ENCODE measurements at regions not wholly inside any gene's neighbourhood (a gene's known extent, or its start where the extent isn't known, plus 50 kb on each side); places are given as distances from the start of the nearest gene placed in this dataset.

DNA sequence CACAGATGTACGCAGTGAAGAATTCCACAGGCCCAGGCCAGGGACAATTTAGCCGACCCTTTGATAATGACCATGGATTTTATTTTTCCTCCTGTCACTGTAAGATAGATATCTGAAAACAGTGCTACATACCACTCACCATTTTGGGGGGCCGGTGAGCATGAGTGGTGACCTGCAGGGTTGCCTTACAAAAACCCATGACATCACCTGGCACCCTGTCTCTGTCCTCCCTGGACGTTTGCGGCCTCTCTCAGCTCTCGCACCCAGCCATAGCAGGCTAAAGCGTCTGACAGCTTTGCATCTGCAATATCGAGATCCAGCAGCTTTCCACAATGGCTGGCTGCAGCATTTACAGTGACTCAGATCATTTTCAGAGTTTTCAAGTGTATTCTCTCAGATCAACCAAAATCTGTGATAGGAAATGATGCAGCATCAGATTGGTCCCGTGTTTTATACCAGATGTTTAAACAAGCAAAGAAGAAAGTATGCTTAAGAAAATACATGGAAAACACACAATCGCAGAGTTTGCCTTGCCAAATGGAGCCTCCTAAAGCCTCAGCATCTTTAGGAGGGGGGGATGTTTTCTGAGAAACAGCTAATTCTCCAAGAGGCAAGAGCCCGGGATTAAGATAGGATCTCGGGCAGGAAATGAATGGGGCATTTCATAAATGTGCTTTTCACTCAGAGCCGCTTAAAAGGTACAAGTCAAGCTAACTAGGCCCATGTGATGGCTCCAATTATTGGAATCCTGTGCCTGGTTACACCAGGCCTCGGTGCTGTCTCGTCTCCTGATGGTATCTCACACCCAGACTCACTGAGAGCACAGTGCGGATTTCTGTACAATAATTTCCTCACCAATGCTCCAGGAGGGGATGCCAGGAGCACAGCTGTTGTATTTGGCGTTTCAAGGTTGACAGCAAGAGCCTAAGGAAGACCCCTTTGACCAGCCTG is 257.3 kb downstream of the XXYLT1 start:
- no peak for DNase-seq (ENCODE audit: low spot score)

DNA sequence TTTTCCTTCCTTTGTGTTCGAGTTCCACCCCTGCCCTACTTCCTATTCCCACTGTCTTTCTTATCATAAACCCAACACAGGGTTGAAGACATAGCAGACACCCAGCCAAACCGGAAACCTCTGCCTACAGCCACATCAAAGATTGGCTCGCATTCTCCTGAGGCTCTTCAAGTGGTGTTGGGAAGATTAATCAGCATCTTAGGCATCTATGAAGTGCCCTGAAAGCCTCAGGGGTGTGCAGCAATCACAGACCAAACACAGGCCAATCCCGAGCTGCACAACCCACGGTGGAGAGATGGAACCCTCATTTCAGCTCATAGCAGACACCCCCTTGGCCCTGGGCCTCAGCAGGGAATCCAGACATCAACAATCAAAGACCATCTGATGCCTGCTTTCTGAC is 255.9 kb downstream of the XXYLT1 start:
- DNase-seq (ENCODE audit: low spot score), result no peak

DNA sequence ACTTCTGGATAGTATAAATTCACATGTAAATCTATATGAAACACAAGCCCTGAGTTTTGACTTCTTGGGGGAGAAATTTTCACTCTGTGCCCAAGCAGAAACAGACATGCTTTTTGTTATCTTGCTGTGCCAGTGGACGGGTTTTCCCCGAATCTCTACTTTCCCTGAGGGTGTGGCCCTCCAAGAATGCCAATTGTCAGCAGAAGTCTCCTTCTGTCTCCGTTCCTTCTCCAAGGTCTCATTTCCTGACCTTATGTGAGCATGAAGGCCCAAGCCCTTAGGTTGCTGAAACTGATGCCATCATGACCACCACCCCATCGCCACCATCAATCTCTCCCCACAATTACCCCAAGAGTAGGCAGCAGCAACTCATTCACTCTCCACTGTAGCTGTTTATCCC is 253.8 kb downstream of the XXYLT1 start:
- DNase-seq (ENCODE audit: low spot score), result no peak

All from COLO829 (cell line).